ENCODE measurements at regions not wholly inside any gene's neighbourhood (a gene's known extent, or its start where the extent isn't known, plus 50 kb on each side); places are given as distances from the start of the nearest gene placed in this dataset.
"Not testable (repeated sequence)": the region's sequence is repeated elsewhere in the genome, so short reads cannot be mapped to it uniquely, and the experiment has no call there.

DNA sequence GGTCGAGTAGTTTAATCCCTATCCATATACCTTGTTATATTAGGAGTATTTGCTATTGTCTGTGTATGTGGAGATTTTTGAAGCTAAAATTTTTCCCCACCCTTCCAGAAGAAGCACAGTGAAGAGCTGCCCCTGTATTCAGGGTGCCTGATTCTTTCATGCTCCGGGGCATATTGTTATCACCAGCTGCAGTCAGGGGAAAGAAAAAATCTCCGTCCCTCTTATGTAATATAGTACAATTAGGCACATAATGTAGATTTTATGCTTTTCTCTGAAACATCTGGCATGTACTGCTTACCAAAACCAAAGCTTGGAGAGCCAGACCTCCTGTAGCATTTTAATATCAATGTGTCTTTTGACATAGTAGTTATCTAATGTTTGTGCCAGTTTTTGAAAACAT, 214.9 kb upstream of the EDNRB start:
- DNase-seq, result no peak

DNA sequence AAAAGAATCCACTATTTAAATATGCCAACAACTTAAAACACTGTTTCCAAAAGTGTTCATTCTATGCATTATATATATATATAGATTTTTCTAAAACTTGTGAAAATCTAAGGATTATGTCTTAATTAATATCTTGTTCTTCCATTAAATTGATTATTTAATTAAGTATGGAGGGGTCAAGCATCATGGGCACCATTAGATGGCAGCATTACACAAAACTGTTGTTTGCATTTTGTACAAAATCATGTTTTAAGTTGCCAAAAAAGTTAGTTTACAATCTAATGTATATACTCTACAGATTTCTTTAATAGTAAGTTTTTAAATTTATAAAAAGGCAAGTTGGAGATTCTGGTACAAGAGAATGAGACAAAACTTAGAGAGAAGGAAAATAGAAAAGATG, 213.2 kb upstream of the EDNRB start:
- no peak for DNase-seq

DNA sequence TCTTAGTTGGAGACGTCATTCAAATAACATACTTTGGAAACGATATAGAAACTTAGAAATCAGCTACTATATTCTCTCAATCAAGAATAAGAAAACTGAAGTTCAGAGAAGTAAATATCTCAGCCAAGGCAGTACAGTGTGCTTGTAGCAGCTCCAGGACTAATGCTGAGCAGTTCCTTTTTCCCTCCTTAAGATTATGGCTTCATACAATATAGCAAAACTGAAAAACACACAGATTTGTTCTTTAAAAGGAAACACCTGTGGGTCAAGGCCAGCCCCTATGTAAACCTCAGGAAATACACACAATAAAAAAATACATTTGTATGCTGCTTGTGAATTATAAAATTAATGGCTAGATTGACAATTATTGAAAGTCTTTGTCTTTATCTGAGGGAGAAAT, 212.7 kb upstream of the EDNRB start:
- DNase-seq, result no peak

DNA sequence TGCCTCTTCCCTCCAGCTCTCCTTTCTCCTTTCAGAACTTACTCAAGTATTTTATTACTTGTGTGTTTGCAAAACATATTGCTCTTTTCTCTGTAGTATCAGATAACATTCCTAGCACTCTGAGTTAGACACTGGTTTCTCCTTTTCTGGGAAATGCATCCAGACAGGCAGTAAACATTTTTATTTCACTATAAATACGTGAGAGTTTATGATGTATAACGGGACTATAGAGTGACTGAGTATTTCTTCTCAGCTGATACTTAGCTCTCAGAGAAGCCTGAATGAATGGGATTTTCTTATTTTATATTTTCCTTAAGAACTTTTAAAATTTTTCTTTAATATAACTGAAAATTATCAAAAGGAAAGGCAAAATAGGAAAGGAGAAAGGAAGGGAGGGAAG, 211.2 kb upstream of the EDNRB start:
- no peak for DNase-seq

DNA sequence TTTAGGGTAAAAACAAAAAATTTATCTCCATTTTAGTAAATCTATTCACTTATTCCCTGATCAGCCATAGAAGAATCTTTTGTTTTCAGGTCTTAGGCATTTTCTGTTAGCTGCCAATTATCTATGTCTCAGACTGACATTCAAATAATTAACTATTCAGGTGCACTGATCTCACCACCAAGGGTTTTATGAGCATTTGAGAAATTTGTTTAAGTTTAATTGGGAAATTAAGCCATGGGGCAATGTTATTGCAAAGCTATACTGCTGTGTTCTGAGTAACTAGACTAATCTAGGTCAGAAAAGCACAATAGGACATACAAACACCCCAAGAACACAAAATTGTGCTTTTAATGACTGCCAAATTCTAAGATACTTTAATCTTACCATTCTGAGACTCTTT, 210.7 kb upstream of the EDNRB start:
- no peak for DNase-seq

DNA sequence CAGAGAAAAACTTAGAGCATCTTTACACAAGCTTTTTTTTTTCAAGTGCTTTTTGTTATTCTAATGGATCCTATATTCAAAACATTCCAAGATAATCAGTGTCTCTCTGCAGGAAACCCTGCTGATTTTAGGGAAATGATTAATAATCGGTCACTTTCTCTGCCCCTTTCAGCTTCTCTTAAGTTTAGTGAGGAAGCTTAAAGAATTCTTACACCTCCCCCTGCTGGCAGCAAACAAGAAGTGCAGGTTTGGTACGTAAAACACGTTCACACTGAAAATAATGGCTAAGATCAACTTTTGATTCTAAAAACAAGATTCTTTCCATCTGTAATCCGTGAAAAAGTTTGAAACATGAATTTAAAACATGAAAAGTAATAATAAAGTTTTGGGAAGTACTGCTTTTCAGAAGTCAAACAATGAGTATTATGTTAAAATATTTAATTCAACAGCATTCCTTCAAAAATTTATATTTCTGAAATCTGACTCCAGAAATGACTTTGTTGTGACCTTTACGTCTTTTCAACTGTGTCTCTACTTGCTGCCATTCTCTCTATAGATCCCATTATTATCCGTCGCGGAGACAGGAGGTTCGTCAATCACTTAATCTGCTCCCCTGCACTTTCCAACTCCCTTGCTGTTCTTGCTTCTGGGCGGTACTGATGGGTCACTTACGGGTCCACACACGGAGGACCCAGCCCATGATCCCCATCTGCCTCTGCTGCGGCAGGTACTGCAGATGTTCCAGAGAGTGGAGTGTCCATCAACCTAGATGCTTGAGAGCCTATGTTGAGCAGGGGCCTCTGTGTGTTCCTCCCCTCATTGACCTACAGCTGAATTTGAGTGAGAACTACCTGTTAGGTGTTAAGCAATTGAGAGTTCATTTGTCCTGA, 203.1 kb upstream of the EDNRB start:
- DNase-seq, result peak in 1 of 2 experiments; percentile 14

DNA sequence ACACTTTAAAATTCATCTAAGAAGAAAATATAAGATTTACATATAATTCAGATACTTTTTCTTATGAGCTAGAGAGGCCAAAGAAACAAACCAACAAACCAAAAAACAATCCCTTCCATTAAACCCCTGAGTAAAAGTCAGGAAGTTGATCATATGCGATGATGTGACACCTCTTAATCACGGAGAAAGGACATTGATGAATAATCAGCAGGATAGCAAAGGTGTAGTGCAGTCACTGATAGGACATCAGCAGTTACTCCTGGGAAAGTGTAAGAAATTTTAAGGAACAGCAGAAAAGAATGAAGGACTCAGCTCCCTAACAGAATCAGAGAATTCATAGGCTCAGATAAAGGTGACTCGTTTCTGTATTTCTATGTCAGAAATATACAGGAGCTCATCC, 202.4 kb upstream of the EDNRB start:
- no peak for DNase-seq

DNA sequence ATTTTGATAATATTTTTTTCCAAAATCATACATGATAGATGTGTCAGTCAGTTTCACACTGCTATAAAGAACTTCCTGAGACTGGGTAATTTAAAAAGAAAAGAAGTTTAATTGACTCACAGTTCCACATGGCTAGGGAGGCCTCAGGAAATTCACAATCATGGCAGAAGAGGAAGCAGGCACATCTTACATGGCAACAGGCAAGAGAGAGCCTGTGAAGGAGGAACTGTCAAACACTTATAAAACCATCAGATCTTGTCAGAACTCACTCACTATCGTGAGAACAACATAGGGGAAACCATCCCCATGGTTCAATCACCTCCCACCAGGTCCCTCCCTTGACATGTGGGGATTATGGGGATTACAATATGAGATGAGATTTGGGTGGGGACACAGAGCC, 201.5 kb upstream of the EDNRB start:
- not testable (repeated sequence) for DNase-seq

DNA sequence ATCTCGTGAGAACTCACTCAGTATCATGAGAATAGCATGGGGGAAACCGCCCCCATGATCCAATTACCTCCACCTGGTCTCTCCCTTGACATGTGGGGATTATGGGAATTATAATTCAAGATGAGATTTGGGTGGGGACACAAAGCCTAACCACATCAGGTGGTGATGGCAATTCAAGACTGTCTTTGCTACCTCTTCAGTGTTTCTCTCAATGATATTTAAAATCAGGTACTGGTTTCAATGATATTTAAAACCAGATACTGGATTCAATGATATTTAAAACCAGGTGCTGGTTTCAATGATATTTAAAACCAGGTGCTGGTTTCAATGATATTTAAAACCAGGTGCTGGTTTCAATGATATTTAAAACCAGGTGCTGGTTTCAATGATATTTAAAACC, 198.4 kb upstream of the EDNRB start:
- not testable (repeated sequence) for DNase-seq

DNA sequence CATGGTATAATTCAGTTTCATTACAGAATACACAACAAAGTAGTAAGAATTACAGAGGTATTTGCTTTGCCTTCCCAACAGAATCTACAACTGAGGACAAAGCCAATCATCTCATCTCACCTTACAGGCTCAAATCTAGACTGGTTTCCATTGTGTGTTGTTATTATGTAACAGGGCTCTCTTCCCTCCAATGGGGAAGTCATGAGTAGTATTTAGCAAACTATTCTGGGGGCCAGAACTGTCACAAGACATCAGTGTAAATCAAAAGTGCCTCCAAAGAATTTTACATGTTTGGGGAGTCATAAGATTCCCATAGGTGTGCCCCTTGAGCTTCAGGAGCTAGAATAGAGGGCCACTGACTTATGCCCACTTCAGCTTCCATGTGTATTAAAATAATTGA, 187.0 kb upstream of the EDNRB start:
- no peak for DNase-seq

DNA sequence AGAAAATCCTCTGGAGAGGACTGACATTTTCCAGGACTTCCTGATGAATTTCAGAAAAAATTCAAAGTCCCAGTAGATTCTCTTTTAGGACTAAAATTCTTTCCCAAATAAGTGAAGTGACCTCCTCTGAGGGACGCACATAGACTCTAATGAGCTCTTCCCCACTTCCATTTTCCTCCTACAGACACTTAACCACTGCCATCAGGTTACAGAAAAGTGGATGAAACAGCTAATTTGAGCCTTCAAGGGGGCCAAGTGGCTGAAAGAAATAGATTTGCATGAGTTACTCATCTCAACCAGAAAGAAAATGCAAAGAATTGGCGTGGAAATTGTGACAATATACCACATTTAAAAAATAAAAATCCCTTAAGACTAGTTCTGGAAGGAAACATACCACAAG, 185.3 kb upstream of the EDNRB start:
- no peak for DNase-seq

DNA sequence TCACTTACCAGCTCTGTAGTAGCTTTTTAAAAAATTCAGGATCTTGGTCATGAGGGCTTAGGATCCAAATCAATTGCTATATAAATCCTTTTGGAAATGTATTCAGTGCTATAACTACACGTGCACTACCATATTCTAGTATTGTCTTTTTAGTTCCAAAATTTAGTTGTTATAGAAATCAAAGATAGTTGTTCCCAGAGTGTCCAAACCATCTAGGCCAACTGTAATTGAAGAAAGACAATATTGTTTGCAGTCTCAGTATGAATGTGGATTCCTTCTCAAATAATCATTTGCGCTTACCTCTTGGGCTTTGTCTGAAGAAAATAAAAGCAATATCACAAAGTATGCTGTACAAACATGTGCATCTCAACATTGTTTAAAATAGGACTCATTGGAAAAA, 184.1 kb upstream of the EDNRB start:
- no peak for DNase-seq

DNA sequence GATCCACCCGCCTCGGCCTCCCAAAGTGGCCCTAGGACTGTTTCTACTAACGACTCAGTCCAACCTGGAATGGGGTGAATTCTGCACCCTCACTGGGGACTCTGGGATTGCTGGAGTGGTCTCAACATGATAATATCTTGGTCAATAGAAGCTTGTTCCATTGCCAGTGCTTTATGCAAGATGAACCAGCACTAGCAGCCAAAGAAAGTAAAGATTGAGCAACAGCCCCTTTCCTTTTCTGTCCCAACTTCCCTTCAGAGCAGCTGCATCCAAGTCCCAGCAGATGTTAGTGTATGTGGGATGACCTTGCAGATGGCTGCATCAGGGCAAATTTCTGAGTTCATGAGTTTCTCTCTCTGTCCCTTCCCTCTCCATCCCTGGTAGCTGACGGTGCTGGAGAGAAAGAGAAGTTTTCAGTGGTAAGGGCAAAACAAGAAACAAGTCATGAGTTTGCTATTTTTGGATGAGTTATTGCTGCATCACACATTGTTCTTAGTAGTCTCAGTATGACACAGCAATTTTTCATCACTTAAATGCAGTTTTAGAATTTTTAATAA, 183.6 kb upstream of the EDNRB start:
- DNase-seq, result no peak

DNA sequence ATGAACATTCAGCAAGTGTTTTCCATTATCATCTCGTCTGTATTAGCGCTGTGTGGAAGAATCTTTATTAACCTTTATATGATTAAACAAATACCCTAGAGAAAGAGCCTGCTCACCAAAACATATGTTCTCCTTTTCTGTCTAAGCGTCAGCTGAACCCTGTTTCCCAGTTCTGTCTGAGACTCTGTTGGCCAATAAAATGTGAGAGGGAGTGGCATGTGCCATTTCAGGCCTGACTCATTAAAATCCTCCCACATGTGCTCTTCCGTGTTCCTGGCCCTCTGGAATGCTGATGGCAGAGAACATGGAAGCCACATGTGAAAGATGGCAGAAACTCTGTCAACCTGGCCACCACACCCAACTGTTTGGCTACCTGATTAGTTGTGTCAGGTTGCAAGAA, 181.9 kb upstream of the EDNRB start:
- DNase-seq, result no peak

DNA sequence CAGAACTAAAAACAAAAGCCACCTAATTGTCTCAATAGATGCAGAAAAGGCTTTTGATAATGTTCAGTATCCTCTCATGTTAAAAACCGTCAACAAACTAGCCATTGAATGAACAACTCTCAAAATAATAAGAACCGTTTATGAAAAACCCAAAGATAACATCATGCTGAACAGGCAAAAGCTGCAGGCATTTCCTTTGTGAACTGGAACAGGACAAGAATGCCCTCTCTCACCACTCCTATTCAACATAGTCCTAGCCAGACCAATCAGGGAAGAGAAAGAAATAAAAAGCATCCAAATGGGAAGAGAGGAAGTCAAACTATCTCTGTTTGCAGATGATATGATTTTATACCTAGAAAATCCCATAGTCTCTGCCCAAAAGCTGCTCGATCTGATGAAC, 179.6 kb upstream of the EDNRB start:
- DNase-seq, result no peak

DNA sequence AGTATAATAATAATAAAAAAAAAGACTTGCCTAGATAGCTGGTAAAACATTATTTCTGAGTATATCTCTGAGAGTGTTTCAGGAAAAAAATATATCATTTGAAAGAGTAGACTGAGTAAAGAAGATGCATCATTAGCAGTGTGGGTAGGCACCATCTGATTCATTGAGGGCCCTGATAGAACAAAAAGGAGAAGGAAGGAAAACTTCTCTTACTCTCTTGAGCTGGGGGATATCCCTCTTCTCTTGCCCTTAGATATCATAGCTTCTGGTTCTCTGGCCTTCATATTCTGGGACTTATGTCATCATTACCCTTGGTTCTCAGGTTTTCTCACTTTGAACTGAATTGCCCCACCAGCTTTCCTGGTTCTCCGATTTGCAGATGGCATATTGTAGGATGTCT, 177.6 kb upstream of the EDNRB start:
- no peak for DNase-seq

DNA sequence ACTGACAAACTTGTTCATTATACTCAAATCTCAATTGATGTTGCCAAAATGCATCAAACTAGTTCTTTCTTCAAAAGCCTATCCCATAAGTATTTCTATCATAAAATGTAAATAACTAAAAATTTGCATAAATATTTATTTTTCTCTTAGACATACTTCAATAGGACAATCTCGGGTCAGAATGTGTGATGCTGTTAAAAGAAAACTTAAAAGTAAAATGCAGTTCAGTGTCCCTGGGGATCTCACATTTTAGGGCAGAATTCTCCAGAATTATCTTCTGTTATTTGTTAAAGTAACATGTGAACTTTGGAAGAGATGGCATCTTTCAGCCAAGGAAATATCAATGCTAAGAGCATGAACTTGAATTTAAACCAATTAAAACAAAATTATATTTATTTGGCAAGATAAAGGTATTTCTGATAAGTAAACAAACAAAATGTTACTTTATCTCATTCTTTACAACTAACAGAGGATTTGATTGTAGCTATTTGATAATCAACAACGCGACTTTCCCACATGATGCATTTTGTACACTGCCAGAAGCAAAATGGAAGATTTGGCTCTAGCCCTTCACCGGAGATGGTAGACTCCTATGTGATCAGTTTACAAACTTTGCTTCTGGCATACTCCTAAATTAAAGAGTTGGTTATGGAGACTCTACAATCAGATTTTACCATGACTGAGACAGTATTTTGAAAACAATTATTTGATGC, 169.5 kb upstream of the EDNRB start:
- no peak for DNase-seq

DNA sequence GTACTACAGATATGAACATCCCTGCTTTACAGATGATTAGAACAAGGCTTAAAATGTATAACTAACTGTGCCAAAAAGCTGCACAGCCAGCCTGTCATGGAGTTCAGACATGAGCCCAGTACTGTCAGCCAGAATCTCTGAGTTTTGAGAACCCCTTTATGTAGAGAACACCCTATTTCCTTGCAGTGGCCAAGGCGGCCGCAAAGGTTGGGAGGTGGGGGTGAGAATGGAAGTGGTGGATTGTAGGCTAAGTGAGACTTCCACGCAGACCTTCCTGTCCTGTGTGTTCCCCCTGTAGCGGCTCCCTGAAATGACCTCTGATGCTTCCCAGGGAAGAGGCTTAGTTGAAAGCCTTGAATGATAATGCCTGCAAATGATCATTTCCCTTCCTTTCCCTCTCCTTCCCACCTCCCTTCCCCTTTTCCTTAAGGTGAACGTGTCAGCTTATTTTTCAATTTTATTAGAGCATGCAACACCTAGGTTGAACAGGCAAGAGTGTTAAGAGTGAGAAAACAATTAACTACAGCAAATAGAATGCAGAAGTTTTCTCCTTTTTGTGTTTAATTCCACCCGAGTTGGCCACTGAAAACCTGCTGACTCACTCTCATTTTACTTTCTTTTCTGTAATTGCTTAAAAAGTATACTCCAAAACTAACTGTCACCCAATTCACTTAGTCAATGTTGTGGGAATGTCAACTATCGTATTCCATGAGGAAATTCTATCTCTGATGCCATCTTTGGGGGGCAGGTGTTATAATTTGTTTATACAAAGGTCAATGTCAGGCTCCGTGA, 167.0 kb upstream of the EDNRB start:
- DNase-seq, result no peak

DNA sequence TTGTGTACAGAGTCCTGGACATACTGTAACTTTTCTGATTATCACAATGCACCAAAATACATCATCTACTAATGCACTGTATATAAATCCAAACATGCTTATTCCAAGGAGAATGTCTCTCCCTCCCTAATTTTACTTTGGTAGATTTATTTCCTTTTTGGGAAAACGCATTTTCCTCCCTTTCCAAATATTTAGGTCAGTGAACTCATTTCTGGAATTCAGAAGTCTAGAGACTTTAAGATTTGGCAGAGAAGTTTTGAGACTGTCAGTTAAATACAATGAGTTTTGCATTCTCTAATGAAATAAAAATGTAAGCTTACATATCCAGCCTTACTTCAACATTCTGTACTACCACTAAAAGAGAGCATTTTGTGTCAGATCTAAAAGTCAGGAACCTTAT, 165.8 kb upstream of the EDNRB start:
- no peak for DNase-seq

DNA sequence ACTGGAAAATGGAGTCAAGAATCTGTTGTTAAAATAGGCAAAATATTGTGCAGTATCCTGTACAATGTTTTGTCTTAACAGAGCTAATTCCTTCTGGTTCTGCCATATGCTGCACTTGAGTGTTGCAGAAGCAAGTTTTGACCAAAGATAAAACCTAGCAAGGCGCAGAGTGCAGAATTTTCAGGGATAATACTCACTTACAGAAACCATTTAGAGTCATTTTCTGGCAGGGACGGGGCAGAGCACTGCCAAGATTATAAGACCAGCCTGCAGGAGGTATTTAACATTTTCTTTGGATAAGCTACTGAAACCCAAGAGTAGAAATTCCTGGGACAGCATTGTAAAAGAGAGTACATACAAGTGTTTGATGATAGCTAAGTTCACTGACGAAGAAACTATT, 159.5 kb upstream of the EDNRB start:
- DNase-seq, result no peak

DNA sequence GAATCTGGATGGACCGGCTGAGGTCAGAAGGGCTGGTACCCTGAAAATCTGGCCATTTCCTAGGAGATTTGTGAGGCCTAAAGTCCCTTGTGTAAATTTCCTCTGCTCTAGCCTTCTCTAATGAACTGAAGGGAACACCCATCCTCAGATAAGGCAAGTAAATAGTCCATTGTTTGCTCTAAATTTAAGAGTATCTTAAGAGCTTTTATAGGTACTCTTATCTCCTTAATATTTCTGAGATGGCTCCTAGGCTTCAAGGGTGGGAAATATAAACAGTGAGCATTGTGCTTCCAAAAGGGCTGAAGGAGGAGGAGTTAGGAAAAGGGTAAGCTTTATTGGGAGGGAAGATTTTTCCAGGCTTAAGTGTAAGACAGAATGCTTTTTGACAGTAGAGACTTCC, 148.7 kb upstream of the EDNRB start:
- DNase-seq, result no peak

DNA sequence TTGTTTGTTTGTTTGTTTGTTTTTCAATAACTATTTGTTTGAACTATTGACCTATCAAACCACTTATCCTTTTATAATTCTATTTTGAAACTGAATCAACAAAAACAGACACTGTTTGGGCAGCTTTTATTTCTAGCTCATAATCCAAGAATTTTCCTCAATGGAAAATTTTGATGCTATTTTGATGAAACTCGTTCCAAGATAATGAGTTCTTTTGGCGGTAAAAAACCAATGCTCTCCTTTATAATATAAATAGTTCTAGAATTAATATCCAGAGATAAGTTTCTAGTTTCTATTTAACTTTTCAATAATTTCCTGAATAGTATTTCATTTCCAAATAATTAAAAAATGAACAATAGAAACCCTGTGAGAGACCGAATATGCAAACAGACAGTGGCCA, 146.5 kb upstream of the EDNRB start:
- no peak for DNase-seq

DNA sequence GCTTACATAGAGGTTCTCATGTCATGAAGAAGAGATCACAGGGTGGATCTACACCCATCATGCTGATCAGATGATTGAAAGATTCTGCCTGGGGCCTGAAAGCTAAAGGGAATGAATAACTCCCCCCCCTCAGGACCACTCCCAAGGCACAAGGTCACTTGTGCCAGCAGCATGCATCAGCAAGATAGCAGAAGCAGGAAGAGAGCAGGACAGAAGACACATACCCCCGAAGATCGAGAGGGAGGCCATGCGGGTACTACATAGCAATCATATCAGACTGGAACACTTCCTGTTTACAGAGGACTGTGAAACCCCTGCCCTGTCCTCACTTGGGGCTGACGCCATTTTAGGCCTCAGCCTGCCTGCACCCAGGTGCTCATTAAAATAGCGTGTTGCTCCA, 143.2 kb upstream of the EDNRB start:
- DNase-seq, result no peak

All from activated CD4-positive, alpha-beta T cell treated with anti-CD3 and anti-CD28 coated beads, Interleukin-2, amount 50 U/mL, for 4 hours (primary cell).